Uterus (tissue), 2 donors: ENCODE measurements at regions not wholly inside any gene's neighbourhood (a gene's known extent, or its start where the extent isn't known, plus 50 kb on each side); places are given as distances from the start of the nearest gene placed in this dataset.

Source experiments
- CTCF ChIP-seq, 4 experiments: fragments of 200-600 bp in 2 of 4; fragments of 450-650 bp in 2 of 4; sonication (generic) in 2 of 4; IDR thresholded peaks; one replicate each; pipeline ENCODE4 v1.5.1; 2016 to 2019; ENCODE audit warnings: antibody characterized with exemption in 4 of 4, mild to moderate bottlenecking in 2 of 4, moderate library complexity in 1 of 4
- POLR2A ChIP-seq, 2 donors: fragments of 450-650 bp; IDR thresholded peaks; one replicate each; pipeline ENCODE4 v1.6.1; 2016; ENCODE audit warnings: antibody characterized with exemption in 2 of 2, mild to moderate bottlenecking in 1 of 2, moderate library complexity in 1 of 2

DNA sequence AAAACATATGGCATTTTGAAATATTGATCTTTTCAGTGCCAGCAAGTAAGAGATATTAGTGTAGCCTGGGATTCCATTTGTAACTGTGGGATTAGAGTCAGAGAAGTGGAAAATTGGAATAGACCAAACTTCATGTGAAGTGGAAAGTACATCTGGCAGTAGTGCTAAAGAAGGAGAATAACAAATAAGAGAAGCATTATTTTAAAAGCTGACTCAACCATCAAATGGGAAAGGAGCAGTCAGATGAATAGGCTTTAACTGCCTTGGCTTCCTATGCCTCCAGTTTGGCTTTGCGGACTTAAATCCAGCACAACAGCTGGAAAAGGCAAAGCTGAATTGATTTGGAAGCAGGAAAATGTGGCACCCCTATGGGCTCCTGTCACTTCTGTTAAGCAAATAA is 623.1 kb downstream of the TSN start:
- TF ChIP-seq CTCF (IDR thresholded peaks at IDR 0.05) (no peak), POLR2A (IDR thresholded peaks at IDR 0.05) (no peak)
